ENCODE measurements at regions not wholly inside any gene's neighbourhood (a gene's known extent, or its start where the extent isn't known, plus 50 kb on each side); places are given as distances from the start of the nearest gene placed in this dataset.

GRCh38 chr1:187374082-187374481 lies 545.3 kb downstream of the PLA2G4A start:
- TF ChIP-seq POLR2AphosphoS5 (IDR thresholded peaks at IDR 0.05; ENCODE audit: borderline replicate concordance, low read depth, low read length) (no peak), EZH2 (IDR thresholded peaks at IDR 0.05) (no peak)

Data from SK-N-MC (cell line).